CD4-positive, alpha-beta T cell treated with Interleukin-12 subunit alpha and Interleukin-12 subunit beta, for 1 hour (primary cell): ENCODE measurements at regions not wholly inside any gene's neighbourhood (a gene's known extent, or its start where the extent isn't known, plus 50 kb on each side); places are given as distances from the start of the nearest gene placed in this dataset.

Source experiments
- DNase-seq: peaks from one replicate; pipeline ENCODE4 v3.0.0-alpha.2; 2020

- no peak for DNase-seq
Measured at GRCh38 chr13:40125336-40125735, 469.9 kb downstream of the COG6 start.

- no peak for DNase-seq
Measured at GRCh38 chr13:40126306-40127085, 471.0 kb downstream of the COG6 start.

- DNase-seq: no peak
Measured at GRCh38 chr13:40127476-40127875, 472.0 kb downstream of the COG6 start.

- no peak for DNase-seq
Measured at GRCh38 chr13:40127925-40128324, 472.5 kb downstream of the COG6 start.

GRCh38 chr13:40129467-40129866 is 474.0 kb downstream of the COG6 start:
- DNase-seq: no peak

GRCh38 chr13:40130871-40131636 is 475.6 kb downstream of the COG6 start:
- DNase-seq: no peak

GRCh38 chr13:40132249-40132648 is 476.8 kb downstream of the COG6 start:
- DNase-seq: no peak

- no peak for DNase-seq
Measured at GRCh38 chr13:40136896-40137295, 481.4 kb downstream of the COG6 start.

- no peak for DNase-seq
Measured at GRCh38 chr13:40137400-40137799, 481.9 kb downstream of the COG6 start.

GRCh38 chr13:40139896-40140520 is 484.5 kb downstream of the COG6 start:
- no peak for DNase-seq

GRCh38 chr13:40141859-40142555 is 486.5 kb downstream of the COG6 start:
- no peak for DNase-seq

GRCh38 chr13:40143106-40143505 is 487.6 kb downstream of the COG6 start:
- no peak for DNase-seq

- DNase-seq: no peak
Measured at GRCh38 chr13:40143559-40143958, 488.1 kb downstream of the COG6 start.

GRCh38 chr13:40145139-40145538 is 489.7 kb downstream of the COG6 start:
- peak; percentile 8 for DNase-seq

- DNase-seq: no peak
Measured at GRCh38 chr13:40146063-40146462, 490.6 kb downstream of the COG6 start.

GRCh38 chr13:40146611-40147117 is 491.2 kb downstream of the COG6 start:
- DNase-seq: peak; percentile 12

GRCh38 chr13:40148101-40148500 is 492.6 kb downstream of the COG6 start:
- DNase-seq: peak; percentile 28

GRCh38 chr13:40148742-40149141 is 493.3 kb downstream of the COG6 start:
- no peak for DNase-seq

GRCh38 chr13:40149611-40150274 is 494.3 kb downstream of the COG6 start:
- no peak for DNase-seq

- DNase-seq: no peak
Measured at GRCh38 chr13:40151673-40152072, 496.2 kb downstream of the COG6 start.

- no peak for DNase-seq
Measured at GRCh38 chr13:40152145-40152544, 496.7 kb downstream of the COG6 start.

- no peak for DNase-seq
Measured at GRCh38 chr13:40152922-40153321, 497.5 kb downstream of the COG6 start.
